ENCODE measurements at regions not wholly inside any gene's neighbourhood (a gene's known extent, or its start where the extent isn't known, plus 50 kb on each side); places are given as distances from the start of the nearest gene placed in this dataset.

GRCh38 chr7:18426564-18427226, 68.9 kb upstream of the HDAC9 start:
- peak; percentile 83 for DNase-seq (ENCODE audit: low read depth)
- no peak for TF ChIP-seq CTCF (conservative IDR thresholded peaks at IDR 0.05; ENCODE audit: low read length)
- no peak overlapping the region for H3K4me3 ChIP-seq (ENCODE audit: low read length)

- H3K4me3 ChIP-seq (ENCODE audit: low read length) = no peak overlapping the region
- peak; percentile 69 for DNase-seq (ENCODE audit: low read depth)
- no peak for TF ChIP-seq CTCF (conservative IDR thresholded peaks at IDR 0.05; ENCODE audit: low read length)
These were observed 66.0 kb upstream of the HDAC9 start for GRCh38 chr7:18429547-18429946.

GRCh38 chr7:18430810-18431209, 64.7 kb upstream of the HDAC9 start:
- DNase-seq (ENCODE audit: low read depth) = no peak

GRCh38 chr7:18434171-18434570, 61.4 kb upstream of the HDAC9 start:
- TF ChIP-seq CTCF (conservative IDR thresholded peaks at IDR 0.05; ENCODE audit: low read length) = no peak
- DNase-seq (ENCODE audit: low read depth) = no peak
- H3K4me3 ChIP-seq (ENCODE audit: low read length) = no peak overlapping the region

More at GRCh38 chr7:18430810-18431209, 64.7 kb upstream of the HDAC9 start:
- H3K4me3 ChIP-seq (ENCODE audit: low read length) = no peak overlapping the region
- no peak for TF ChIP-seq CTCF (conservative IDR thresholded peaks at IDR 0.05; ENCODE audit: low read length)

- no peak for DNase-seq (ENCODE audit: low read depth)
- no peak overlapping the region for H3K4me3 ChIP-seq (ENCODE audit: low read length)
- no peak for TF ChIP-seq CTCF (conservative IDR thresholded peaks at IDR 0.05; ENCODE audit: low read length)
These were observed 58.4 kb upstream of the HDAC9 start for GRCh38 chr7:18437101-18437500.

GRCh38 chr7:18440934-18441333, 54.6 kb upstream of the HDAC9 start:
- no peak for DNase-seq (ENCODE audit: low read depth)

More at GRCh38 chr7:18440934-18441333, 54.6 kb upstream of the HDAC9 start:
- no peak overlapping the region for H3K4me3 ChIP-seq (ENCODE audit: low read length)
- TF ChIP-seq CTCF (conservative IDR thresholded peaks at IDR 0.05; ENCODE audit: low read length) = no peak

Measured in AG10803 (cell line).